Tongue (tissue), 1 donor: ENCODE measurements at regions not wholly inside any gene's neighbourhood (a gene's known extent, or its start where the extent isn't known, plus 50 kb on each side); places are given as distances from the start of the nearest gene placed in this dataset.
"Not testable (repeated sequence)": the region's sequence is repeated elsewhere in the genome, so short reads cannot be mapped to it uniquely, and the experiment has no call there.

ENCODE experiments used
- DNase-seq: peaks from one replicate; pipeline ENCODE4 v3.0.0-alpha.2; 2015

DNA sequence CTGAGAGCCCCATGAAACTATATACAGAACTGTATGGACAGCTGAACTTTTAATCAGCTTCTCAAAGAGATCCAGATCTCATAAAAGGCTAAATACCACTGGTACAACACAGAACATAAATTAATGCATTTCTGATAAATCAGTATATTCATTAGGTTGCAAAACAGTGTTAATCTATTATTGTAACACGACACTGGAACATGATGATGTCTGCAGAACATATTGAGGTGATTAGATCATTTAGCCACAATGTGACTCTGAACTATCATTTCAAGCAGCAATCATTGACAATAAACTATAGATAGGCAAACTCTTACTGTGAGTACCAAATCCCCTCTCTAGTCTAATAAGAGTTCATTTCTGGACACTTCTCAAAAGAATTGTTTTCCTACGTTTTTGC, 50.3 kb downstream of the GASK1B start:
- no peak for DNase-seq

DNA sequence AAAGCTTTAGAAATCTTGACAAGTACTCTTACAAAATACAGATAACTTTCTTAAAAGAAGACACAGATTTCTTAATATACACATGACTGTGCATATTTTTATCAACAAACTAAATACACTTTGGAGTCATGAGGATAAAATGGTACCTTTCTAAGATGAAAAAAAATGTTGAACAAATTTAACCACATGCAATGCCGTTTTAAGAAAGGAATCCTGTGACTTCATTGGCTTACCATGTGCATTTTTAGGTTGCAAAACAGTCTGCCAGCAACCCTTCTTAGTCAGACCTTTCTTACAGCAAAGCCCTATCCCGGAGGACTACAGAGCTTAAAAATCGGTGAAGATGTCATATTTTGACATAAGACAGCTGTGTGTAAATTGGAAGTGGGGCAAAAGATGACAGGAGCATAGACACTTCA, 51.7 kb downstream of the GASK1B start:
- DNase-seq, result peak; percentile 93

DNA sequence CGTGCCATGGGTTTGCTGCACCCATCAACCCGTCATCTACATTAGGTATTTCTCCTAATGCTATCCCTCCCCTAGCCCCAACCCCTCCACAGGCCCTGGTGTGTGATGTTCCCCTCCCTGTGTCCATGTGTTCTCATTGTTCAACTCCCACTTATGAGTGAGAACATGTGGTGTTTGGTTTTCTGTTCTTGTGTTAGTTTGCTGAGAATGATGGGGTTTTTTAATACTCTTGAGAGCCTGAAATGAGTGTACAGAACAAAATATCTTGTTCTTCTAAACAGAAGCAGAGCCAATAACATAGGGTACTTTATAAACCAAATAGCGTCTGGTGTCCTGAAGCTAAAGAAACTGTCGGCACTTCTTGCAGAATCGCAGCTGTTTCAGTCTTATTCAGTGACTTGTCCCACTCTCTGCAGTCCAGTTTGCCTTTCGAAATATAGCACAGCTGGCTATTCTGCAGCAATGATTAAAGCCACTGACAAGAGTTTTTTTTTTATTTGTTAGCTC, 52.1 kb downstream of the GASK1B start:
- peak; percentile 93 for DNase-seq

- DNase-seq, result no peak
Observed at GRCh38 chr4:158112611-158113010, 60.2 kb downstream of the GASK1B start.

DNA sequence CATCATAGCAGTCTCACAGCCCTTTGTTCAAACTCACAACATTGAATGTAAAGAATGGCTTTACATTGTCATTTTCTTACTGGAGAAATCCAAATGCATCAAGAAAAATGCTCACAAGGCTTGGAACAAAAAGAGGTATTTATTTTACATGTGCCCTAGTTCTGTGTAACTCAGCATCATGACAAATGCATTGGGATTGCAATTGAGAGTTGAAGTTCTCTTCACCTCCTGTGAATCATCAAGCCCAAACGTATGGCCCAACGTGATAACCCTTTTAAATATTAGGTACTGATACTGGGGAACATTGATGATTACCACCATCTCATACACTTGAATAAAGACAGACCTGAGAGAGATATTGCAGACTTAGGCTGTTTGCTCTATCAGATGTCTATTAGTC, 61.6 kb downstream of the GASK1B start:
- DNase-seq, result no peak

DNA sequence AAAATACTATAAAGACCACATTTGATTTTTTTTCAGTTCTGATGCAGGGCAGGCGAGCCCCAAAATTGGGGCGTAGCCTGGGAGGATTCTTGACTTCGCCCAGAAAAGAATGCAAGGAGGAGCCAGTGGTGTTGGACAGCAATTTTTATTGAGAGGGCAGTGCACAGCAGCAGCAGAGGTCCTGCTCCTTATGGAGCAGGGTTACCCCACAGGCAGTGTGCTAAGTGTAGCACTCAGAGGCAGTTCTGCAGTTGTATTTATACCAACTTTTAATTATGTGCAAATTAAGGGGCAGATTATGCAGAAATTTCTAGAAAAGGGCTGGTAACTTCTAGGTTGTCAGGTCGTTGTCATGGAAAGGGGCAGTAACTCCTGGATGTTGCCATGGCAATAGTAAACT, 69.9 kb downstream of the GASK1B start:
- DNase-seq, result no peak

DNA sequence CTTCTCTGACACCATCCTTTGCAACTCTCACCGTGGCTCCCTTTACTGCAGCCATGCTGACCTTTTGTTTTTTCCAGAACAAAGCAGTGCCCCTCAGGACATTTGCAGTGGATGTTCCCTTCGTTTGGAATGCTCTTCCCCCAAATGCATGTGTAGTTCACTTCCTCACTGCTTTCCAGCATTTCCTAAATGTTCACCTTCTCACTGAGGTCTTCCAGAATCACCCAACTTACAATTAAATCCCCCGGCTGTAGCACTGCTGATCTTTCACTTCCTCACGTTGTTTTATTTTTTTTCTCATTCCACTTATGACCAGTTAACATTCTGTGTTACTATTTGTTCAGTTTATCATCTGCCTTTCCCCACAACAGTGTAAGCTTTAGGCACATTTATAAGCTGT, 73.1 kb downstream of the GASK1B start:
- DNase-seq, result no peak

- no peak for DNase-seq
Observed at GRCh38 chr4:158098802-158099201, 74.0 kb downstream of the GASK1B start.

GRCh38 chr4:158094413-158095134, 78.3 kb downstream of the GASK1B start:
- no peak for DNase-seq

DNA sequence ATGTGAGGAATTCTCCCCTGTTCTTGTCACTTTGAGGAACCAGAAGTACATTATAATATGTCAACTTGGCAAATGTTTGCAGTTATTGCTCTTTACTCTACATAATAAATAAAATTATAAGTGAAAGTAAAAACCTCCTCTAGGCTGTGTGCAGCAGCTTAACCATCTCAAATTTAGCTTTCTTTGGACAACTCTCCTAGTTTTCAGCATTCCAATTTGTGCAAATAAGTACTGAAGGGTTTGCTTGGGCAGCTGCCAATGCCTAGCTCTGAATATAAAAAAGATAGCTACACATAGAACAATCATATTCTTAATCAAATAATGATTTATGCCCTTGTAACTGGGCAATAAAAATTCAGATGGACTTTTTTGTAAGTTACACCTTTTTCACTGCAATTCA, 82.5 kb downstream of the GASK1B start:
- peak; percentile 22 for DNase-seq

GRCh38 chr4:158089897-158090296, 82.9 kb downstream of the GASK1B start:
- DNase-seq, result not testable (repeated sequence)

DNA sequence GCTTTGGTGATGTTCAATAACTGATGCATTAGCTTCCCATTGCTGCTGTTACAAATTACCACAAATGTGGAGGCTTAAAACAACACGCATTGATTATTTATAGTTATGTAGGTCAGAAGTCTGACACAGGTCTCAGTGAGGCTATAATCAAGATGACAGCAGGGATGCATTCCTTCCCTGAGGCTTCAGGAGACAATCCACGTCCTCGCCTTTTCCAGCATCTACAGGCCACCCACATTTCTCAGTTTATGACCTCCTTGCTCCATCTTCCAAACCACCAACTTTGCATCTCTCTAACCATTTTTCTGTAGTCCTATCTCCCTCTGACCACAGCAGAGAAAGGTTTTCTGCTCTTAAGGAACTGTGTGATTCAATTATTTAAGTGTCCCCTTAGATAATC, 92.5 kb downstream of the GASK1B start:
- DNase-seq, result no peak

DNA sequence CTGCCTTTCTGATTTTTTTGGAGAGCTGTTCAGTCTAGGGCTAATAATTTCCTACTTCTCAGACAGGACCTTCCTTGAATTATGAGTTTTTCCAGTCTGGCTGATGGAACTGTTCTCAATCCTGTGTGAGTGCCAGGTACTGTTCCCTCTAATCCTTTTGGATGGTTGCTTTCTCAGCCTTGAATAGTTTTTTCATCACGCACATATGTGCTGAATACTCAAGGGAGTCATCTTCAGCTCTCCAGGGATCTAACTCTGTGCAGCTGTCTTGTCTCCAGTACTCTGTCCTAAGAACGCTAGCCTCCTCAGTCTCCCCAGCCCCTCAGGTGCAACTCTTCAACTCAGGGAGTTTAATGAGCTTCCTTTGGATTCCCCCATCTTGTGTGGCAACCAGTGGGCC, 93.2 kb downstream of the GASK1B start:
- peak; percentile 53 for DNase-seq

DNA sequence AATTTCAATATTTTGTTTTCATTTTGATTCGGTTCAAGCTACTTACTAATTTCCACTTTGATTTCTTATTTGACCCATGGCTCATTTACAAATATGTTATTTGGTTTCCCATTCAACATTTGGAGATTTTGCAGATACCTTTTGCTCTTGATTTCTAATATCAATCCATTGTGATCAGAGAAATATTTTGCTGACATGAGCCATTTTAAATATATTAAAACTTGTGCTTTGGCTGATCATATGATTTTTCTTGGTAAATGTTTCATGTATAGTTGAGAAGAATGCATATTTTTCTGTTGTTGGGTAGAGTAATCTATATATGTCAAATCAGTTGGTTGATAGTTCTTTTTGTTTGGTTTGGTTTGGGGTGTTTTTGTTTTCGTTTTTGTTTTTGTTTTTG, 95.0 kb downstream of the GASK1B start:
- no peak for DNase-seq

GRCh38 chr4:158074851-158075250, 98.0 kb downstream of the GASK1B start:
- DNase-seq, result no peak

DNA sequence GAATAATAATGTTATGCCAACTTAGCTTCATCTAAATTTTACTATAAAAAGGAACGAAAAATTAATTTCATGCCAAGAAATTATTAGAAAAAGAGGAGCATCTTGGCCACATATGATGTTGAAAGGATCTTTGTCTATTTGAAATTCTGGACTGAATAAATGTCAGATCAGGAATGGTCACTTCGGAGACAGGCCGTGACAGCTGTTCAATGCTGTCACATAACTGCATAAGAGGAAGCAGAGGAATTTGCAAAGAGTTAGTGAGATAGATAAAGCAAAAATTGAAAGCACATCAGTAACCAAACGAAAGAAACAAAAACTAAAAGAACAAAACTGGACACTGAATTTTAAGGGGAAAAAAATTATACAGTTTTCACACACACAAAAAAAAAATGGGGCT, 100.9 kb downstream of the GASK1B start:
- DNase-seq, result peak; percentile 35

GRCh38 chr4:158068068-158068467, 104.8 kb downstream of the GASK1B start:
- DNase-seq, result no peak

GRCh38 chr4:158067646-158068045, 105.2 kb downstream of the GASK1B start:
- no peak for DNase-seq

DNA sequence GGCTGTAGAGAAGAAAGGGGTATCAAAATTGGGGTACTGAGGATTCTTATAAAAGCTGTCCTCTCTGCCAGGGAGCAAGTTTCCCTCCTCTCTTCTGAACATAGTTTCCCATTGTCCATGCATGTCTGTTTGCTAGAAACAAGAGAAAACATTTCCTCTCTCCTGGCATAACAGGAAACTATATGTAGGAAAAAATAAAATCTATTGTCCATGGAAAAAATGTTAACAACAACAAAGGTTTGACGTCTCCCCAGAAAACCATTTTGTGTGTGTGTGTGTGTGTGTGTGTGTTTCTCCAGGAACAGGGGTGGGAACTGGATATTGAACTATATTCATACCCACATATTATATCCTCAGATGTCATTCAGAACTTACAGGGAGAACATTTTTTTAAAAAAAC, 107.2 kb downstream of the GASK1B start:
- no peak for DNase-seq

GRCh38 chr4:158065176-158065575, 107.6 kb downstream of the GASK1B start:
- no peak for DNase-seq

- no peak for DNase-seq
Observed at GRCh38 chr4:158056689-158057245, 116.1 kb downstream of the GASK1B start.

DNA sequence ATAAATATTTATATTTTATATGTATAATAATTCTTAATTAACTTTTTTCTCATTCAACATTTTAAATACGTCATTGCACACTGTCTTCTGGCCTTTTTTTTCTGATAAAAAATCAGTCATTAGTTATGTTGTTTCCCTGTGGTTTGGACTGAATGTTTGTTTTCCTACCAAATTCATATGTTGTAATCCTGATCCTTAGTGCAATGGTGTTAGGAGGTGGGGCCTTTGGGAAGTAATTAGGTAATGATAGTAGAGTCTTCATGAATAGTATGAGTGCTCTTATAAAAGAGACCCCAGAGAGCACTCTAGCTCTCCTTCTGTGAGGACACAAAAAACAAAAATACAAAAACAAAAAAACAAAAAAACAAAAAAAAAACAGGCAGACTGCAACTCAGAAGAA, 117.2 kb downstream of the GASK1B start:
- DNase-seq, result no peak

GRCh38 chr4:158053801-158054200, 119.0 kb downstream of the GASK1B start:
- no peak for DNase-seq

DNA sequence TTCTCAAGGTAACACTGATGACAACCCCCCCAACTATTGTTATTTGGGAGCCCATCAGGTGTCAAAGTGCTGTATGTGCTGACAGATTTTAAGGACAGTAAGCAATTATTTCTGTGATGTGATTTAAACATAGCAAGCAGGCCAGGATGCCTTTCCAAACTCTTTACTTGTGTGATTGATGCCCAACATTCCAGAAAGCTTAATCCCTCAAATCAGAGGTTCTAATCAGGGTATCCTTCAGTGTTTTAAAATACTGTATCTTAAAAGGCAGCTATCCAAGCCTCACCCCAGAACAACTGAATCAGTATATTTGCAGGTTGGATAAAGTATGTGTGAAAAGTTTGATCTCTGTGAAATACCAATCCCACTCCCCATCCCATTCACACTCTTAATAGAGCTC, 119.7 kb downstream of the GASK1B start:
- no peak for DNase-seq
